ENCODE measurements at regions not wholly inside any gene's neighbourhood (a gene's known extent, or its start where the extent isn't known, plus 50 kb on each side); places are given as distances from the start of the nearest gene placed in this dataset.
"Not testable (repeated sequence)": the region's sequence is repeated elsewhere in the genome, so short reads cannot be mapped to it uniquely, and the experiment has no call there.

DNA sequence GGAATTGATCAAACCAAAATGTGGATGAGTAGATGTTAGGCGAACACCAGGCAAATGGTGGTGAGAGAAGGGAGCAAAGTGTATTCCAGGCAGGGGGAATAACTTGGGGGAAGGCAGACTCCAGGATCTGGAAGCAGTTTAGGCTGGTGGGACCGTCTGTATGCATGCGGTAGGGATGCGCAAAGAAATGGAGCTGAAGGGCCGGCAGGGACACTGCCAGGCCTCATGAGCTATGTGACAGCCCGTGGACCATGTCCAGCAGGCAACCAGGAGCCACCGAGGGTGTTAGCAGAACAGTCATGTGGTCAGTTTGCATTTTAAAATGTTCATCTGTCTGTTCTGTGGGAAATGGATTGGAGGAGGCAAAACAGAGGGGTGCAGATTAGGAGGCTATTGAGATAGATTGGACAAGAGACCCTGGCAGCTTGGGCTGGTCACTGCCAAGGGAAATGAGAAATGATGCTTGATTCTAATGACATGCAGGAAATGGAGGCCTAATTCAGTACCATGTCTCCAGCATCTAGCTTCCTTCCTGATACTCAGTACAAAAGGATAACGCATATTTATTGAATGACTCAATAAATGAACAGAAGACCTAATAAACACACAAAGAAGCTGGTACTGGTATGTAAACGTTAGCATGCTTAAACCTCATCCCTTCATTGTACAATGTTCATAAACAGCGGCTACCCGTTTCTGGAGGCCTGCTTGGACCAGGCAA lies 412.4 kb downstream of the BUD13 start:
- no peak for DNase-seq

DNA sequence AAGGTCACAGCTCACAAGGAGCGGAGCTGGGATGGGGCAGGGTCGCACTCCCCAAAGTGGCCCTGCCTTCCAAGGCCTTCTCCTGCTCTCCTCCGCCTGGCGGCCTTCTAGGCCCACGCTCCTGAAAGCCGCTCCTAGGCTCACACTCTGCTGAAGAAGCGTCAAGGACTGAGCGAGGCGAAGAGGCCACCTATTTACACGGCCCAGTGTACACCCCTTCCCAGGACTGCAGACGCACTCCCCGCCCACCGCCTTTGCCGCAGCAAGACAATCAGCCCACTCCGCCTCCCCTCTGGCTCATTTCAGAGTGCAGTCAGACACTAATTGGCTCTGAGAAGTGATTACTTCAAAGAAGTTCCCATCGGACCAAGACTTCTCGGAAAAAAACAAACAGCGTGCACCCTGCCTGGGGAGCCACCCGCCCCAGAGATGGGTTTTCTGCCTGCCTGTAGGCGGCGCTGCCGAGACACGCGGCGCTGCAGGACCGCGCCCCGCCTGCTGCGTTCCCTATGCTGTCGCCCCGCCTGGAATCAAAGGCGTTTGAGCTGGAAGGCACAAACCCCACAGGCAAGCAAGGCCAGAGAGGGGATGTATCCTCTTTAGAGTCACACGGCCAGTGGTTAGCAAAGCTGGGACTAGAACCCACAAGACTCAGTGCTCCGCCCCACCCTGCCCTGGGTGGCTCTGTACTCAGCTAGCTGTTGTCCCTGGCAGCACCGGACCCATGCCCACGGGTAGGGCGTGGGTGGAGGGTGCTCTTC lies 414.8 kb downstream of the BUD13 start:
- no peak for DNase-seq

DNA sequence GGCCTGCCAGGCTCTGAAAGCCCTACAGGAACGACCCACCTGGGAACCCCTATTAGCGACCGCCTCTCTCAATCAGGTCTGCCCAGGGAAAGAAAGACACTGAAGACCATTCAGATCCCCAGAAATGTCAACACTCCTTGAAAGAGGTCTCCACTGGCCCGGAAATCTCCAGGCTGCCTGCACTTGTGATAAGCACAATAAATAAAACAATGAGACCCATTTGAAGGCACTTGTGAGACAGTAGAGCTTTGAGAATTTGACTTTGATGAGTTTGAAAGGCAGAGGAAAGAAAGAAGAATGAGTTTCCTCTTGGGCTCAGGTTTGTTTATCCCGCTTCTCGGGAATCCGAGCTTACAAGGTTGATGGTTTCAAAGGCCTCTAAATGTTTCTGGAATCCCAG lies 416.3 kb downstream of the BUD13 start:
- DNase-seq, result no peak

DNA sequence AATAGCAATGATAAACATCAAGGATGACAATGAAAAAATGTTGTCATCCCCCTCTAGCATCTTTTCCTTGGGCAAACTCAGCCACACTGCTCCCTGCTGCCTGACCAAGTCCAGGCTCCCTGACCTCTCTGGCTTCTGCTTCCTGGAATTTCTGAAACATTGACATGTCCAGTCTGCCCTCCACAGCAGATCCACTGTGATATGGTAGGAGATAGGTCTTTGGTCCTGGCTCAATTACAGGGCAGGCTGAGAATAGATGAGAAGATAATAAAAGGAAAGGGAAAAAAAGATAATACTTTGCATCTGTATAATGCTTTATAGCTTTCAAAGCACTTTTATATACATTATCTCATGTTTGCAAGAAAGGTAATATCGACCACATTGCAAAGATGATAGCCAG lies 417.7 kb downstream of the BUD13 start:
- no peak for DNase-seq

DNA sequence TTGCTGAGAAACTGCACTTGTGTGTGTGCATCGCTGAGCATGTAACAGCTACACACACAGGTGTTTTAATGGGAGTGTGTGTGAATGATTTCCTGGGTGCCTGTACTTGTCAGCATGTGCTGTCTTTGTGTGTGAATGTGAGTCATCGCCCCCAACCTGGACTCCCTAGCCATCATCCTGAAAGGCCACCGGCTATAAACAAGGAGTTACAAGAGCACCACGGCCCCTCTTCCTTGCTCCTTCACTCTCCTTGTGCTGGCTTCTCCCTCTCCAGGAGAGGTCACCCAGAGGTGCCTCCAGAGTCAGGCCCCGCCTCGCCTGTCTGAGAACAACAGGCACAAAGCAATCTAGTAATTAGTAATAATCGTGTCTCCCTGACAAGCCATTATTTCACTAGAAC lies 419.2 kb downstream of the BUD13 start:
- no peak for DNase-seq

DNA sequence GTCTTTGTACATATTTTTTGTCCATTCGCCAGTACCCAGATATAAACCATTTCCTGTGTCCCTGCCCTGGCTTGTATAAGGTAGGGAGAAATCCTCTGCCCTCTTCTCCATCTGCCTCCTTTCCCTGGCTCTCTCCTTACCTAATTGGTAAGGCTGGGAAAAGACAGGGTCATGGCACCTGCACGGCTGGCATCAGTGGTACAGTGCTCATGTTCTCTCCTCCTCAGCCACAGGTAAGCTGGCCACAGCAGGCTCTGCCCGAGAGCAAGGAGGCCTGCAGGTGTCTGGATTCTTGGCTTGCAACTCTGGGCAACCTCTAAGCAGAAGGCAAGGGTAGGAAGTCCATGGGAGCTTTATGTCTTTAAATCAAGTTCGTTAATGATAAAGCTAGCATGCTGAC lies 419.9 kb downstream of the BUD13 start:
- no peak for DNase-seq

DNA sequence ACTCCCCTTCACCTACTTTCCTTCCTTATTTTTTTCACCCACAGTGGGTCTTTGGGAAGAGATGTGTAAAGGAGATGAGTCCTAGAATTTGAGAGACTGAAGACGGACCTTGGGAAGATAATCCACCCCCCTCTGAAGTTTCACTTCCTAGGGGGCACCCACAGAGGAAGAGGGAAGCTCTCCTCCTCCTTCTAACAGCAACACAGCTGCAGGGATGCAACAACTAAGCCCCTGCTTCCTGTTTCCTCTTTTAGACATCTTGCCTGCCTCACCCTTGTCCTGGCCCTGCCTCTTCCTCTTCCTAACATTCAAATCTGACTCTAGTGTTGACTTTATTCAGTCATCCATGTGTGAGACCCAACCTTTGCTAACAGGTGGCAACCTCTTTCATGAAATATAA lies 424.6 kb downstream of the BUD13 start:
- DNase-seq, result no peak

DNA sequence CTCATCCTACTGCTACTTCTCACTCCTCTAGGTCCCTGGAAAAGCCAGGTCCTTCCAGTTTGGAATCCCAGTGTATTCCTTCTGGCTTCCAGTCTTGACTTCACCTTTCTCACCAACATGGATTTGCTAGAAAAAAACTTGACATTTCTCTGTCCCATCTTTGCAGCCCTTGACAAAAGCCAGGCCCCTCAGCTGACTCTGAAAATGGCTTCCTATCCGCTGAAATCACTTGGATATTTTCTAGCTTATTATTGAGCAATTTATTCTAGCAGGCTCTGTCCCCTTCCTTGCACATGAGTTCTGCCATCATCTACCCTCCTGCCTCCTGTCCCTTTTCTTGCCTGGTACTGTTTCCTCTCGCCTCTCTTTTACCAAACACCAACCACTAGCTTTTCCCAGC lies 427.2 kb downstream of the BUD13 start:
- DNase-seq, result no peak

DNA sequence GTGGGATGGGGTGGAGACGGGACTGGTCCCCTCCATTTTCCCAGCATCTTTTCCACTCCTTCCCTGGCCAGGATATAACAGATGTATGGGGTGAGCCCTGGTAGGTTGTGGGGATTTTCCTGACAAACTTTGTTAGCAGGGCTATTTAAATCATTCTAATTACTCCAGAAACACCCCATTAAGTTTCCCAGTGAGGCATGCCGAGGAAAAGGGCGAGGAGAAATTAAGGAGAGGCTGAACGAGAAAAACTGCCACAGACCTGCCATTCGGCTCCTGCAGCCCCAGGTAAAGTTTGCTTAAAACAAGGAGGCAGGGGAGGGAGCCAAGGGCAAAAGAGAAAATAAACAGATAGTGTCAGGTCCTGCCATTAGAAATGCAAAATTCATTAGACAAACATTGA lies 428.2 kb downstream of the BUD13 start:
- no peak for DNase-seq

DNA sequence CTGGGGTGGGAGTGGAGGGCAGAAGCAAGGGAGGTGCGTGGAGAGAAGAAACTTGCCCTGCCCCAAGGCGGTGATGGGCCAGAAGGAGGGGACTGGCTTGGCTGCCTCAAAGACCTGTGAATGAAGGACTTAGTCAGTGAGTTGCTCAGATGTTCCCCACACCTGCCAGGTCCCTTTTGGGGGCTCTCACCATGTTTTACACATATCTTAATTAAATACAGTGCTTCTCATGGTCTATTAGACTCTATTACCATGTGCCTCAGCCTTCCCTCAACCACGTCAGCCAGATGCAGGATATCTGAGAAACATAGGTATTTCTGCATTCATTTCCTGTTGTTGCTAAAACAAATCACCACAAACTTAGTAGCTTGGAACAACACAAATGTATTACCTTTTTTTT lies 429.5 kb downstream of the BUD13 start:
- DNase-seq, result no peak

DNA sequence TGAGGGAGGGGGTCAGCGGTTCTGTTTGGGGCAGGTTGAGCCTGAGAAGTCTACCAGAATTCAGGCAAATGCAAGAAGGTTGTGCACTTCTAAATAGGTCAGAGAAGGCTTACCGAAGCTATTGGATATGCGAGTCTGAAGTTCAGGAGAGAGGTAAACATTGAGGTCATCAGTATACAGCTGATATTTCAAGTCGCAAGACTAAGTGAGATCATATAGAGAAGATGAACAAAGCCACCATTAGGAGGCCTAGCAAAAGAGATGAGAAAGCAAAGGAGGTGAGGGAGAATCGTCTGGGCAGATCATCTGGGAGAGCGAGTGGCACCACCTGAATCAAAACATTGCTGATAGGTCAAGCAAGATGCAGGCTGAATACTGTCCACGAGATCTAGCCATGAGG lies 430.6 kb downstream of the BUD13 start:
- DNase-seq, result no peak

DNA sequence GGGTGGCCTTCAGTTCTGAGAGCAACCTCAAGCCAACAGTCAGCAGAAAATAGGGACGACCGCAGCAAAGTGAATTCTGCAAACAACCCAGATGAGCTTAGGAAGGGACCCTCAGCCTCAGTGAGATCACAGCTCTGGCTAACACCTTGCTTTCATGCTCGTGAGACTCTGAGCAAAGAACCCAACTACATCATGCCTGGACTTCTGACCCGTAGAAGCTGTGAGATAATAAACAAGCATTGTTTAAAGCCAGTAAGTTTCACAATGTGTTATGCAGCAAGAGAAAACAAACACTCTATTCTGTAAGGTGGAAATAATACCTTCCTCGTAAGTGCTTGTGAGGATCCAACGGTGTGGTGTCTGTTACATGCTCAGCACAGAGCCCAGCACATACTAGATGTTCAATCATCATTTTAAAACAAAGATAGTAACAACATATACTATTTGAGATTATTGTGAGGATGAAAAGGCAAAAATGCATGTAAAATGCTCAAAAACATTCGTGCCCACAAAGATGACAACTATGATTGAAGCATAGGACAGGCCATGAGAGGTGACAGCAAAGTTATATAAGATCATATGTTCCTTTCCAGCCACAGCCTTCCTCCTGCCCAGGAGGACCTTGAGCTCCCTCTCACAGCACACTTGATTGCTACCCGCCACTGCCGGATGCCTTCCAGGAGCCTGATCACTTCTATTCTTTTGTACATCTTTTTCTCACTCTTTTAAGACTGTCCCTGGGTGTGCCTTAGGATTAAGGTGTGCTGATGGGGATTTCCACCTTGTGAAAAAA lies 433.3 kb downstream of the BUD13 start:
- DNase-seq, result no peak

DNA sequence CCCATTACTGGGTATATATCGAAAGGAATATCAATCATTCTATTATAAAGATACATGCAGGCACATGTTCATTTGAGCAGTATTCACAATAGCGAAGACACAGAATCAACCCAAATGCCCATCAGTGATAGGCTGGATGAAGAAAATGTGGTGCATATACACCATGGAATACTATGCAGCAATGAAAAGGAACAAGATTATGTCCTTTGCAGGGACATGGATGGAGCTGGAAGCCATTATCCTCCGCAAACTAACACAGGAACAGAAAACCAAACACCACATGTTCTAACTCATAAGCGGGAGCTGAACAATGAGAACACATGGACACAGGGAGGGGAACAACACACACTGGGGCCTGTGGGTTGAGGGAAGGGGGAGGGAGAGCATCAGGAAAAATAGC lies 434.3 kb downstream of the BUD13 start:
- not testable (repeated sequence) for DNase-seq

DNA sequence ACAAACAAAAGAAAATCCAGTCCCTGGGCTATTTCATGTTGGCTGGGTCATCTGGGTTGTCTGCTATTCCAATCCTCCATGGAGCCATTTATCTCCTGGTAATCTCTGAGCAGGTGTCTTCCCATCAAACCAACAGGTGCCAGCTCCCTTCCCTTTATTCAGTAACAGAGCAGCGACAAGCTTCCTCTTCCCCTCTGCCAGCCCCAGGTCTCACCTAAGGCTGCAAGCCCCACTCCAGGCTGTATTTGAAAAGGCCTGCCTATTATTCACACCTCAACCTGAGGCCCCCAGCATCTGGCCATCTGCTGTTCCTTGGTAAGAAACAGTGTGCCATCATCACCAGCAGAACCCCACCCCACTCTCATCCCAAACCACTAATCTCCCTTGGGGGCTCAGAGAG lies 436.2 kb downstream of the BUD13 start:
- DNase-seq, result no peak

DNA sequence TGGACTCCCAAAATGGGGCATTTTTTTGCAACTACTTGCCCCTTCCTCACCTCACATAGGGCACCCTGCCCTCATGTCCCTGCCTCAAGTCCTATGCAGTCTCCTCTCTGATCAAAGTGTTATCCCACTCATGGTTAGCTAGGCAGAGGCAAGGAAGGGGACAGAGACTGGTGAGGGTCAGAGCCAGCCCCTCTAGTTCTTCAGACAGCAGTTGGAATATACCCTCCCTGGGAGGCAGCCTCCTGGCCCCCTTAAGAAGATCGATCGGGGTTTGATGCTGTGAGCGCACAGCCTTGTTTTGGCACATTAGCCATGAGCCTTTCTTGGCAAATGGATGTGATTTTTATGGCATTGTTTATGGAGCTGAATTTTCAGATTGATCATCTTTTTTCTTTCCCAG lies 436.9 kb downstream of the BUD13 start:
- no peak for DNase-seq

DNA sequence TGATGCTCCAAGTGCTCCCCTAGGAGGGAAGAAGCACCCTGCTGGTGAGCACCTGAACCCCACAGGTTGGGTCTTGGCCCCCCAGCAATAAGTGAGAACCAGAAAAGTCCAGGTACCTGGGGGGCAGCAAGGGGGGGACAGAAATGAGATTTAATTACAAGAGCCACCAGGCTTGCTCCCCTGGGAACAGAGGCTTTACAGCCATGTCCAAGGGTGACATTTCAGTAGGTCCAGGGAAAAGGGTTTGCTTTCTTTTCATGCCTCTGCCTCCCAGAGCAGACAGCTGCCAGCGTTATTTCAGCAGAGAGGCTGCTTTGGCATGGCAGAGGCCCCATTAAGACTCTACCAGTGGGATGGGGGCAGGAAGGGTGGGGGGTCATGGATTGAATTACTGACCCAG lies 437.7 kb downstream of the BUD13 start:
- no peak for DNase-seq

DNA sequence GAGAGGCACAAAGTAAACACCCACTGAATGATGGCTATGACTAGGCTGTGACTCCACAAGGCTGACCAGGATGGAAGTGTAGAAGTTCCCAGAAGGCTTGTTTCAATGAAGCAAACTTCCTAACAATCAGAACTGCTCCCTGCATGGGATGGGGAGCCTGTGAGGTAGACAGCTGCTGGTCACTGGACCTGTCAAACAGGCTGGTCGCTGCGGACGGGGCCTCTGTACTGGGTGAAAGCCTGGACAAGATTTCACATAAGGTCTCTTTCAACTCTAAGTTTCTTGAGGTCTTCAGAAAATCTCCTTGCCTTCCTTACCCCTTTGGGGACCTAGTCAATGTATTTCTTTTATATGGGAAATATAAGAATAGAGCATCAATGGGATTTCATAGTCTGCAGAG lies 438.2 kb downstream of the BUD13 start:
- DNase-seq, result no peak

DNA sequence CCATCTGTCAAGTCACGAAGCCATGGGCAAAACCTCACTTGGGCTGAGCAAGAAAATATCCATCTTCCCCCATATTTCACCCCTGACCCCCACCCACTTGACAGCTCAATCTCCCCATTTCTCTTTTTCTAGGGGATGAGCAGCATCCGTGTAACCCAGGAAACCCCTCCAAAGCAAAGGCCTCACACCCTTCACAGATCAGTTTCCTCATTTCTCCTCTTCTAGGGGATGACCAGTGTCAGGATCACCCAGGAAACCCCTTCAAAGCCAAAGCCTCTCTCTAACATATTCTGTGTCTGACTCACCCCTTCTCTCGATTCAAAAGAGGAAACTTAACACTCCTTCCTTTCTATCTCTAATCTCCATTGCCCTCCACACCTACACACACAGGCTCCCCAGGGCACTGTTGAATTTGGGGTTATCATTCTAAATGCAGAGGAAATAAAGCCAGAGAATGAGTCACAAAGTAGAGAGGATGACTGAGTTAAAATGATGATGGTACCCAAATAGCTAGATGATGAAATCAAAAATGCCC lies 439.7 kb downstream of the BUD13 start:
- no peak for DNase-seq

DNA sequence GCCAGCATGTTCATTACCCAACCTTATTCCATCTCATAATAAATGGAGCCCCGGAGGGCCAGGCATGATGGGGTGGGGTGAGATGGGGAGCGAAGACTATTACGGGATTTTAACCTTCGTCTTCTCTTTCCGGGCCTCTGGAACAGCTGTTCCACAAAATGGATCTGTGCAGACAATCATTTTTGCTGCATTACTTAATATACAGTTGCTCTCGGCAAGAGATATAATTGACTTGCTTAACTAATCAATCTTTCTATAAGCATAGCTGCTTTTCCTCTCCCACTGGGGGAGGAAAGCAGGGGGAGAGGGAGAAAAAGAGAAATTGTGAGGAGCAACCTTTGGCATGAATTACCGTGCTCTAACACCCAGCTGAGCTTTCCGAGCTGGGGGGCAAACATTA lies 440.4 kb downstream of the BUD13 start:
- DNase-seq, result no peak

DNA sequence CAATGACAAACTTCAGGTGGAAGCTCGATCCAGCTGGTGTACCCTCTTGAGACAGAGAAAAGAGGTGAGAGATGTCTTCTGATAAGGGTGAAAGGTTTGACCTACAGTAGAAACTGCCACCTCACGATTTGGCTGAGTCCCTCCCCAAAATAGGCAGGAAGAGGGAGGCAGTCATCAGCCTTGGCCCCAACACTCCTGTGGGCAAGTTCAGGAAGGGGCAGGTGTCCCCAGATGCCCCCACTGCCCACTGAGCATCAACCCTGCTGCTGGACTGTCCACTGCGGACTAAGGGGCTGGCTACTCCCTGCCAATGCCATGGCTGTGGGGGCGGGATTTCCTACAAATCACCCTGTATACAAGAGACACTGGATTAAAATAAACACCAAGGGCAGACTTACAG lies 441.4 kb downstream of the BUD13 start:
- no peak for DNase-seq

DNA sequence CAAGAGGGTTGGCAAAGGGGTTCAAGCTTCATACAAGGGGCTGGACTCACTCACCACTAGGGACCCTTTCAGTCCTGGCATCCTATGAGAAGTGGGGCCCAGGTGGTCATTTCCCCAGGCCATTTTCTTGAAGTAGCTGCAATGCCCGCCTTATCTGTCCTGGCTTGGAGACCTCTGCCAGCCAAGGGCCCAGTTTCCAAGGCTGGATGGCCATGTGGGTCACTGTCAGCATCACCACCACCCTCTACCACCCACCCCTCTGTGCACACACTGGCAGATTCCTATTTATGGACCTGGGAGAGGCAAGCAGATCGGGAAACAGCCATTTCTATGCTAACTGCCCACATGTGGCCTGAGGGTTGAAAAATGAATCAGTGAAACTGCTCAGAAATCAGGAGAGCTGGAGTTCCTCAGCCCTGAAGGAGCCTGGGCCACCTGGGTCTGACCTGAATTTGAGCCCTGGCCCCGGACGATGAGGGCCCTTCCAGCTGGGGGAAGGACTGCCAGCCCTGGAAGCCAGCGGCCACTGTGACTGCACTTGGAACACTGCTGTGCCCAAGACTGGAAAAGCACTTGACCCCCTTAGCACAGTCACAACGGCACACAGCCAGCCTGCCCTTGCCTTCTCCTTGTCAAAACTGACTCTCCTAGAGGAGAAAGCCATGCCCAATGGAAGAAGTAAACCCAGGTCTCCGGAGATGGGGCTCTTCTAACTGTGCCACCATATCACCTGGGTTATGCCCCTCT lies 442.2 kb downstream of the BUD13 start:
- no peak for DNase-seq

DNA sequence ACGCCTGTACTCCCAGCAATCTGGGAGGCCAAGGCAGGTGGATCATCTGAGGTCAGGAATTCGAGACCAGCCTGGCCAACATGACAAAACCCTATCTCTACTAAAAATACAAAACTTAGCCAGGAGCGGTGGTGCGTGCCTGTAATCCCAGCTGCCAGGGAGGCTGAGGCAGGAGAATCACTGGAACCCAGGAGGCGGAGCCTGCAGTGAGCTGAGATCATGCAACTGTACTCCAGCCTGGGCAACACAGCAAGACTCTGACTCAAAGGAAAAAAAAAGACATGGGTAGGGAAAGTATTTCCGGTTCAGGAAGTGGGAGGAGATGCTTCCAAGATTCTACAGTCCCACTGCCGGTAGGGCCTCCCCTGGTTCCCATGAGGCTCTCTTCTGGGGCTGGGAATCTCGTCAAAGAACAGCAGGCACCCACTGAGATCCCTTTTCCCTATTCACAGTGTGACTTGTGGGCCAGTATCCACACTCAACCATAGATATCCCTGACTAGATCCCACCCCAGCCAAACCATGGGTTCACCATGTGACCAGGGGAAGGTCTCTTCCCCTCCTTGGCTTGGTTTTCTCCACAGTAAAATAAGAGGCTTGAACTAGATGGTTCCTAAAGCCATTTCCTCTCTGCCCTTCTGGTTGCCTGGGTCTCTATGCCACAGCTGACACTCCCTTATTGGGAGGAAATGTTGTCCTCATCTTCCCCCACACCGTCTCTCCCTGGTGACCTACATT lies 443.3 kb downstream of the BUD13 start:
- DNase-seq, result no peak
